Mesenchymal stem cell (in vitro differentiated cells and primary cell): ENCODE measurements at regions not wholly inside any gene's neighbourhood (a gene's known extent, or its start where the extent isn't known, plus 50 kb on each side); places are given as distances from the start of the nearest gene placed in this dataset.

Experiments
- DNase-seq: peaks from one replicate; pipeline ENCODE4 v3.0.0-alpha.2; 2013
- H2AFZ ChIP-seq: one replicate; pipeline ENCODE4 v1.6.1; 2013; ENCODE audit warnings: low read depth, mild to moderate bottlenecking, control low read depth, inconsistent platforms, low read length, moderate library complexity
- H2AK5ac ChIP-seq: 2 replicates; pipeline ENCODE4 v1.6.1; 2013; ENCODE audit warnings: low read length, moderate library complexity, mild to moderate bottlenecking, inconsistent platforms; ENCODE audit not compliant: severe bottlenecking
- H2BK120ac ChIP-seq: one replicate; pipeline ENCODE4 v1.6.1; 2013; ENCODE audit warnings: low read depth, mild to moderate bottlenecking, inconsistent platforms, low read length, moderate library complexity
- H2BK12ac ChIP-seq, 2 experiments: one replicate each; pipeline ENCODE4 v1.6.1; 2013; ENCODE audit warnings: inconsistent platforms in 2 of 2, low read length in 2 of 2, mild to moderate bottlenecking in 2 of 2, moderate library complexity in 2 of 2, control low read depth in 1 of 2
- H2BK15ac ChIP-seq: one replicate; pipeline ENCODE4 v1.6.1; 2013; ENCODE audit warnings: mild to moderate bottlenecking, low read depth, inconsistent platforms; ENCODE audit not compliant: poor library complexity, severe bottlenecking
- H2BK5ac ChIP-seq: 2 replicates; pipeline ENCODE4 v1.6.1; 2013; ENCODE audit warnings: low read depth, mild to moderate bottlenecking, low read length, control low read depth, inconsistent platforms; ENCODE audit not compliant: poor library complexity, severe bottlenecking
- H3K14ac ChIP-seq, 2 experiments: one replicate each; pipeline ENCODE4 v1.6.1; 2013; ENCODE audit warnings: inconsistent platforms in 2 of 2, low read length in 2 of 2, control low read depth in 1 of 2, mild to moderate bottlenecking in 1 of 2, moderate library complexity in 1 of 2
- H3K18ac ChIP-seq, 2 experiments: one replicate each; pipeline ENCODE4 v1.6.1; 2013; ENCODE audit warnings: inconsistent platforms in 2 of 2, low read length in 2 of 2, control low read depth in 1 of 2, low read depth in 1 of 2, mild to moderate bottlenecking in 1 of 2
- H3K23ac ChIP-seq, 2 experiments: one replicate each; pipeline ENCODE4 v1.6.1; 2013; ENCODE audit warnings: inconsistent platforms in 2 of 2, low read length in 2 of 2, mild to moderate bottlenecking in 2 of 2, moderate library complexity in 2 of 2, control low read depth in 1 of 2
- H3K27ac ChIP-seq: 2 replicates; pipeline ENCODE4 v1.5.1; 2013; ENCODE audit warnings: mild to moderate bottlenecking, moderate library complexity, low read length, control low read depth, inconsistent platforms; ENCODE audit not compliant: poor library complexity, severe bottlenecking
- H3K27me3 ChIP-seq, 2 experiments: 2 replicates each; pipeline versions ENCODE4 v1.6.1 to v1.7.0; 2013; ENCODE audit warnings: low read length in 2 of 2, mild to moderate bottlenecking in 2 of 2, moderate library complexity in 2 of 2, control low read depth in 1 of 2, inconsistent platforms in 1 of 2; ENCODE audit not compliant: control insufficient read depth in 1 of 2, insufficient read depth in 1 of 2
- H3K36me3 ChIP-seq, 2 experiments: 2 replicates each; pipeline versions ENCODE4 v1.6.1 to v1.7.0; 2013; ENCODE audit warnings: low read length in 2 of 2, control low read depth in 1 of 2, inconsistent platforms in 1 of 2, low read depth in 1 of 2, mild to moderate bottlenecking in 1 of 2; ENCODE audit not compliant: insufficient read depth in 2 of 2, control insufficient read depth in 1 of 2
- H3K4ac ChIP-seq, 2 experiments: one replicate each; pipeline ENCODE4 v1.6.1; 2013; ENCODE audit warnings: inconsistent platforms in 2 of 2, low read length in 2 of 2, mild to moderate bottlenecking in 2 of 2, moderate library complexity in 2 of 2, control low read depth in 1 of 2, low read depth in 1 of 2
- H3K4me1 ChIP-seq: 2 replicates; pipeline ENCODE4 v1.6.1; 2013; ENCODE audit warnings: low read depth, low read length, control low read depth; ENCODE audit not compliant: control insufficient read depth, insufficient read depth
- H3K4me2 ChIP-seq: 2 replicates; pipeline ENCODE4 v1.6.1; 2013; ENCODE audit warnings: low read length, mild to moderate bottlenecking, inconsistent platforms; ENCODE audit not compliant: poor library complexity, severe bottlenecking
- H3K4me3 ChIP-seq, 2 experiments: 2 replicates each; pipeline versions ENCODE4 v1.5.1 to v1.7.0; 2013; ENCODE audit warnings: low read length in 2 of 2, mild to moderate bottlenecking in 2 of 2, control low read depth in 1 of 2, low read depth in 1 of 2; ENCODE audit not compliant: insufficient read depth in 1 of 2
- H3K79me1 ChIP-seq: replicated peaks from 2 replicates; pipeline ENCODE4 v1.6.1; 2013; ENCODE audit warnings: mild to moderate bottlenecking, control low read depth, low read length, inconsistent platforms; ENCODE audit not compliant: poor library complexity, severe bottlenecking
- H3K9ac ChIP-seq: 2 replicates; pipeline ENCODE4 v1.7.0; 2013; ENCODE audit warnings: mild to moderate bottlenecking, low read length, moderate library complexity
- H3K9me3 ChIP-seq: 2 replicates; pipeline ENCODE4 v1.7.0; 2013; ENCODE audit warnings: mild to moderate bottlenecking, low read length; ENCODE audit not compliant: control insufficient read depth
- H4K8ac ChIP-seq: one replicate; pipeline ENCODE4 v1.6.1; 2013; ENCODE audit warnings: inconsistent platforms, mild to moderate bottlenecking, low read length, moderate library complexity
- H4K91ac ChIP-seq: one replicate; pipeline ENCODE4 v1.6.1; 2013; ENCODE audit warnings: mild to moderate bottlenecking, low read length, inconsistent platforms
- WGBS: methylation state at CpG from one replicate; pipeline ENCODE4 v1.1.7; 2013; ENCODE audit warnings: mixed read lengths; 5-methylcytosine and 5-hydroxymethylcytosine counted together

- H3K18ac ChIP-seq, result no peak overlapping the region
- no peak overlapping the region for H2AK5ac ChIP-seq
- H3K4me3 ChIP-seq, result no peak overlapping the region
- no peaks in the 10 kb centered on the region for H3K79me1 ChIP-seq
- H3K9me3 ChIP-seq, result no peaks in the 10 kb centered on the region
- 82% methylated on average over 3 of the region's 3 CpGs for WGBS
- H2BK5ac ChIP-seq, result no peak overlapping the region
- no peak overlapping the region for H2BK12ac ChIP-seq
- H3K4me2 ChIP-seq, result no peak overlapping the region
- H2BK120ac ChIP-seq, result no peak overlapping the region
- H2BK15ac ChIP-seq, result no peak overlapping the region
- H3K4me1 ChIP-seq, result no peaks in the 10 kb centered on the region
- no peak overlapping the region for H4K91ac ChIP-seq
- no peak overlapping the region for H3K14ac ChIP-seq
- no peak overlapping the region for H3K23ac ChIP-seq
- H3K27ac ChIP-seq, result no peak overlapping the region
- DNase-seq, result peak; percentile 77
- no peak overlapping the region for H4K8ac ChIP-seq
- no peaks in the 10 kb centered on the region for H3K27me3 ChIP-seq
- H2AFZ ChIP-seq, result no peak overlapping the region
- no peak overlapping the region for H3K9ac ChIP-seq
- H3K36me3 ChIP-seq, result no peaks in the 10 kb centered on the region
- no peak overlapping the region for H3K4ac ChIP-seq
These were observed 91.5 kb upstream of the NREP start for GRCh38 chr5:111848476-111848875.

DNA sequence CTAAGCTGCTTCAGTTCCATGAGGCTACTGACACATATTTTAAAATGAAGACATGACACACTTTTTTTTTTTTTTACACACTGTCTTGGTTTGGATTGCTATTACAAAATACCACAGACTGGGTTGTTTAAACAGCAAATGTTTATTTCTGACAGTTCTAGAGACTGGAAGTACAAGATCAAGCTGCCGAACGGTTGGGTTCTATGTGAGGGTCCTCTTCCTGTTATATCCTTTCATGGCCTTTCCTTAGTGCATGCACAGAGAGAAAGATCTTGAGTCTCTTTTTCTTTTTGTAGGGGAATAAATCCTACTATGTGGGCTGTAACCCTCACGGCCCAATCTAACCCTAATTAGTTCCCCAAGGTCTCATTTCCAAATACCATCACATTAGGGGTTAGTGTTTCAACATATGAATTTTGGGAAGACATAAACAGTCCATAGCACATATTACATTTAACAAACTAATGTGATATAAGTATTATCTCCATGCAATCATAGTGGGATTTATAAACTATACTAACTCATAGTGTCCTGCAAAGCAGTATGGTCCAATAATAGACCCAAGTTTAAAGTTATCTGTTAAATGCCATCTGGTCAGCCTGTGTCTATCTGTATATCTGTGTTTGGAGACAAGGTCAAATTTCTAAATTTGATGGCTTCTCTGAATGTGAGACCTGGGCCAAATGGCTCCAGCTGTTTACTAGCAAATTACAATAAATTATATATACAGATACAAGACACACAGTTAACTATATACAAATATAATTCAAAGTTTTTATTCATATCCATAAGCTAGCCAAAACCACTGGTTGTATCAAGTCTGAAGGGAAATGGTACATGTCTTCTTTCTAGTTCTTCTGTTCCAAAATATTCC is 90.3 kb upstream of the NREP start:
- 35% methylated on average over 2 of the region's 3 CpGs for WGBS

DNA sequence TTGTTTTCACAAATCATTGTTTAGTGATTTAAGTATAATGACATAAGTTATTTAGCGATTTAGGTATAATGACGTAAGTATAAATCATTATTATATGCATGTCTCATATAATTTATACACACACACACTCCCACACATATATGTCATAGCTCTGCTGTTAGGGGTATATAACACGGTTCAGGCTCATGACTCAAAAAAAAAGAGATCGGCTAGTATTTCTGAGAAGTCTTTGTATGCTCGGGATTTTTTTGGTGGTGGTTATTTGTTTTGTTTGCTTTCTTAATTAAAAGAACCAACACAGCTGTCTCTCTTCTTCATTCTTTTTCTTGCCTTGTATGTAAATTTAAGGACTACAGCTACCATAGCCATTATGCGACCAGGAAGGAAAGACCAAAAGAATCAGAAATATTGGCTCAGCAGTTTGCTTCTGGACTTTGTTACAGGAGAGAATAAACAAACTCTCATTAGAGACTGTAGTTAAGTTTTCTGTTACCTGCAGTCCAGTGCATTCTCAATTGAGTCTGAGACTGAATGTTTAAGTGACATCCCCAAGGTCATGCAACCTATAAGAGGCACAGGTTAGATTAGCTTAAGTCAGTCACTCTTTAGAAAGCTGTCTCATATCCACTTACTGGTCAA is 83.2 kb upstream of the NREP start:
- no peak overlapping the region for H3K27ac ChIP-seq
- no peaks in the 10 kb centered on the region for H3K36me3 ChIP-seq
- WGBS, result 100% methylated on average over 1 of the region's 6 CpGs
- H3K14ac ChIP-seq, result no peak overlapping the region
- H2BK120ac ChIP-seq, result no peak overlapping the region
- no peak overlapping the region for H3K9ac ChIP-seq
- no peak overlapping the region for H3K18ac ChIP-seq
- H3K79me1 ChIP-seq, result no peaks in the 10 kb centered on the region
- H3K4me3 ChIP-seq, result no peak overlapping the region
- H4K8ac ChIP-seq, result no peak overlapping the region
- no peak overlapping the region for H4K91ac ChIP-seq
- no peak overlapping the region for H2BK12ac ChIP-seq
- H3K4me1 ChIP-seq, result no peaks in the 10 kb centered on the region
- no peaks in the 10 kb centered on the region for H3K27me3 ChIP-seq
- no peak overlapping the region for H2AFZ ChIP-seq
- H2BK15ac ChIP-seq, result no peak overlapping the region
- no peak overlapping the region for H3K23ac ChIP-seq
- no peak overlapping the region for H2BK5ac ChIP-seq
- H2AK5ac ChIP-seq, result no peak overlapping the region
- no peak overlapping the region for H3K4ac ChIP-seq
- H3K4me2 ChIP-seq, result no peak overlapping the region
- DNase-seq, result no peak
- no peaks in the 10 kb centered on the region for H3K9me3 ChIP-seq

More for the DNA sequence above, 90.3 kb upstream of the NREP start:
- Histone ChIP-seq H3K4me3 (no peak overlapping the region), H2BK12ac (no peak overlapping the region), H2BK120ac (no peak overlapping the region), H3K27me3 (no peaks in the 10 kb centered on the region), H3K27ac (no peak overlapping the region), H3K18ac (no peak overlapping the region), H3K4ac (no peak overlapping the region), H2AK5ac (no peak overlapping the region), H3K36me3 (no peaks in the 10 kb centered on the region), H4K91ac (no peak overlapping the region), H2AFZ (no peak overlapping the region), H3K4me1 (no peaks in the 10 kb centered on the region), H3K9me3 (no peaks in the 10 kb centered on the region), H2BK5ac (no peak overlapping the region), H3K9ac (no peak overlapping the region), H4K8ac (no peak overlapping the region), H3K23ac (no peak overlapping the region), H3K4me2 (no peak overlapping the region), H3K79me1 (no peaks in the 10 kb centered on the region), H2BK15ac (no peak overlapping the region), H3K14ac (no peak overlapping the region)
- DNase-seq, result peak; percentile 65

GRCh38 chr5:111839438-111839837 is 82.4 kb upstream of the NREP start:
- Histone ChIP-seq H4K8ac (no peak overlapping the region), H2BK15ac (no peak overlapping the region), H3K18ac (no peak overlapping the region), H2BK12ac (no peak overlapping the region), H3K4me2 (no peak overlapping the region), H2AK5ac (no peak overlapping the region), H3K79me1 (no peaks in the 10 kb centered on the region), H3K27me3 (no peaks in the 10 kb centered on the region), H3K4me3 (no peak overlapping the region), H3K4me1 (no peaks in the 10 kb centered on the region), H3K9ac (no peak overlapping the region), H2AFZ (no peak overlapping the region), H3K14ac (no peak overlapping the region), H3K36me3 (no peaks in the 10 kb centered on the region), H4K91ac (no peak overlapping the region), H3K23ac (no peak overlapping the region), H2BK120ac (no peak overlapping the region), H2BK5ac (no peak overlapping the region), H3K4ac (no peak overlapping the region), H3K27ac (no peak overlapping the region), H3K9me3 (no peaks in the 10 kb centered on the region)
- WGBS, result no CpG with 5 or more reads among the region's 3 CpGs
- no peak for DNase-seq
